AG04449 (cell line): ENCODE measurements at regions not wholly inside any gene's neighbourhood (a gene's known extent, or its start where the extent isn't known, plus 50 kb on each side); places are given as distances from the start of the nearest gene placed in this dataset.

Experiments
- CTCF ChIA-PET: fragments of 350-600 bp; formaldehyde crosslinking; extraction: SDS; loops from one replicate; lab custom pipeline; 2021; ENCODE audit warnings: antibody characterized with exemption; lab: Yijun Ruan, JAX
- POLR2A ChIA-PET: fragments of 400-600, 350-600 bp; formaldehyde crosslinking; extraction: SDS; loops from one replicate; lab custom pipeline; 2020; ENCODE audit warnings: antibody characterized with exemption, inconsistent platforms; lab: Yijun Ruan, JAX
- DNase-seq: peaks from one replicate; pipeline ENCODE4 v3.0.0-alpha.2; 2010; ENCODE audit warnings: low read depth, low spot score
- H3K4me3 ChIP-seq: 2 replicates; pipeline ENCODE4 v1.5.1; 2011; ENCODE audit warnings: low read depth, mild to moderate bottlenecking, control low read depth, low read length
- TF ChIP-seq, protein P1 (sequence below): IDR thresholded peaks from one replicate; pipeline ENCODE4 v1.5.1; 2011; ENCODE audit warnings: mild to moderate bottlenecking, moderate library complexity, low read length, control low read depth, inconsistent platforms; ENCODE audit not compliant: insufficient read depth; ENCODE audit errors: missing control alignments

DNA sequence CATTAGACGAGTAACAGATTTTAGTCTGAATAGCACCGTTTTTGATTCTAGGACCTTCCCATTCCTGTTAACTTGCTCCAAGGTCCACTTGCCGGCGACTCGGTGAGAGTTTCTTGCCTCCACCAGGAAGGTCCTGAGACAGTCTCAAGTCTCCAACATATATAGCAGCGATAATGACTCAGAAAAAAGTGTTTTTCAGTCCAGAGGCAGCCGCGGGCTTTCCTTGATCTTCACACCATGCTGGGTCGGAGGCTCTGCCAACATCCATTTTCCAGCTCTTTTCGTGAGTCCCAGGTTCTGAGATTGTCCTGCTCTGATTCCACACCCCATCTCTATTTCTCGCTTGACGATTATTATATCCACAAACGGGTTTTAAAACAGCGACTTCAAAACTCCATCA is 170.5 kb downstream of the GPX5 start:
- ChIA-PET CTCF (interaction anchor here (1.8 kb wide), 1 partner anchor 11 kb away, joined by 4 read pairs; no protein-coding TSS in a partner anchor), POLR2A (no interaction called here)
- H3K4me3 ChIP-seq, result no peak overlapping the region
- TF ChIP-seq, protein P1, sequence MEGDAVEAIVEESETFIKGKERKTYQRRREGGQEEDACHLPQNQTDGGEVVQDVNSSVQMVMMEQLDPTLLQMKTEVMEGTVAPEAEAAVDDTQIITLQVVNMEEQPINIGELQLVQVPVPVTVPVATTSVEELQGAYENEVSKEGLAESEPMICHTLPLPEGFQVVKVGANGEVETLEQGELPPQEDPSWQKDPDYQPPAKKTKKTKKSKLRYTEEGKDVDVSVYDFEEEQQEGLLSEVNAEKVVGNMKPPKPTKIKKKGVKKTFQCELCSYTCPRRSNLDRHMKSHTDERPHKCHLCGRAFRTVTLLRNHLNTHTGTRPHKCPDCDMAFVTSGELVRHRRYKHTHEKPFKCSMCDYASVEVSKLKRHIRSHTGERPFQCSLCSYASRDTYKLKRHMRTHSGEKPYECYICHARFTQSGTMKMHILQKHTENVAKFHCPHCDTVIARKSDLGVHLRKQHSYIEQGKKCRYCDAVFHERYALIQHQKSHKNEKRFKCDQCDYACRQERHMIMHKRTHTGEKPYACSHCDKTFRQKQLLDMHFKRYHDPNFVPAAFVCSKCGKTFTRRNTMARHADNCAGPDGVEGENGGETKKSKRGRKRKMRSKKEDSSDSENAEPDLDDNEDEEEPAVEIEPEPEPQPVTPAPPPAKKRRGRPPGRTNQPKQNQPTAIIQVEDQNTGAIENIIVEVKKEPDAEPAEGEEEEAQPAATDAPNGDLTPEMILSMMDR, result no peak
- no peak for DNase-seq

DNA sequence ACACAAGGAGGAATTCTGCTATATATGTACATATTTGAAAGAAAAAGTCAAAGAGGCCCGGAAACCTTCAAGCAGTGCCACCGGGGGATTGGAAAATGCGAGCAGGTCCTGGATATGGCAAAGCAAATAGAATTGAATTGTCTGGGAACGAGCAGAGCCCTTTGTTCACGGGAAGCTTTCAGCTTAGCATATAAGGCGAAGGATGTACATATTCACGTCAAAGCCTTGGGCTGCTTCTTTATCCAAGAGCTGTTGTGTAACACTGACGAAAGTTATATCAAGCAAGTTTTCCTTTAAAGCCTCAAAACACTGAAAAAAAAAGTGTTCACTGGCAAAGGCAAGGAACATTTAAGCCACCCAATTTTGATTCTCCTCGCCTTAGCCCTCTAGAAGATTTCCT is 171.0 kb downstream of the GPX5 start:
- CTCF ChIA-PET, result interaction anchor here (1.8 kb wide), 1 partner anchor 12 kb away, joined by 4 read pairs; no protein-coding TSS in a partner anchor
- no peak overlapping the region for H3K4me3 ChIP-seq
- TF ChIP-seq, protein P1, result no peak
- POLR2A ChIA-PET, result no interaction called here
- DNase-seq, result no peak

DNA sequence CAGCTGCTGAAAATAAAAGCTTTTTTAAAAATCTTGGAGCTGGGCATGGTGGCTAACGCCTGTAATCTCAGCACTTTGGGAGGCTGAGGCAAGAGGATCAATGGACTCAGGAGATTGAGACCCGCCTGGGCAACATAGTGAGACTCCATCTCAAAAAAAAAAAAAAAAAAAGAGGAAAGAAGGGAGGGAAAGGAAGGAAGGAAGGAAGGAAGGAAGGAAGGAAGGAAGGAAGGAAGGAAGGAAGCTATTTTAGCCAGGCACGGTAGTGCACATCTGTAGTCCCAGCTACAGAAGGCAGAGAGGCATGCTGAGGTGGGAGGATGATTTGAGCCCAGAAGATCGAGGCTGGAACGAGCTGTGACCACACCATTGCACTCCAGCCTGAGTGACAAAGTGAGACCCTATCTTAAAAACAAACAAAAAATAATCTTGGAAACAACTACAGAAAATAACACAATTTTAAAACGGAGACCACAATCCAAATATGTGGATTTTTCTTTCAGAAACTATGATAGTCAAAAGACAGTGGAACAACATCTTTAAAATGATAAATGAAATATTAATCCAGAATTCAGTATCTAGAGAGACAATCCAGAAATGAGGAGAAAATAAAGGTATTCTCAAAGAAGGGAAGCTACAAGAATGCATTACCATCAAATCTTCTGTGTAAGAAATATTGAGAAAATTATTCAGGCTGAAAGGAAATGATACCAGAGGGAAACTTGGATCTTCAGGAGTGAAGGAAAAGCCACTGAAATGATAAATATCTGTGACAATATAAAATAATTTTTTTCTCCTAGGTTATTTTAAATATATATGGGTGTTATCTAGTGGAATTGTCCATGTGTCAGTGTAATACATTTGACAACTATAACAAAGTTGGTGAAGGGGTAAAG is 182.0 kb downstream of the GPX5 start:
- ChIA-PET POLR2A (no interaction called here), CTCF (no interaction called here)
- no peak for DNase-seq
- H3K4me3 ChIP-seq, result no peak overlapping the region
- TF ChIP-seq, protein P1, result no peak

DNA sequence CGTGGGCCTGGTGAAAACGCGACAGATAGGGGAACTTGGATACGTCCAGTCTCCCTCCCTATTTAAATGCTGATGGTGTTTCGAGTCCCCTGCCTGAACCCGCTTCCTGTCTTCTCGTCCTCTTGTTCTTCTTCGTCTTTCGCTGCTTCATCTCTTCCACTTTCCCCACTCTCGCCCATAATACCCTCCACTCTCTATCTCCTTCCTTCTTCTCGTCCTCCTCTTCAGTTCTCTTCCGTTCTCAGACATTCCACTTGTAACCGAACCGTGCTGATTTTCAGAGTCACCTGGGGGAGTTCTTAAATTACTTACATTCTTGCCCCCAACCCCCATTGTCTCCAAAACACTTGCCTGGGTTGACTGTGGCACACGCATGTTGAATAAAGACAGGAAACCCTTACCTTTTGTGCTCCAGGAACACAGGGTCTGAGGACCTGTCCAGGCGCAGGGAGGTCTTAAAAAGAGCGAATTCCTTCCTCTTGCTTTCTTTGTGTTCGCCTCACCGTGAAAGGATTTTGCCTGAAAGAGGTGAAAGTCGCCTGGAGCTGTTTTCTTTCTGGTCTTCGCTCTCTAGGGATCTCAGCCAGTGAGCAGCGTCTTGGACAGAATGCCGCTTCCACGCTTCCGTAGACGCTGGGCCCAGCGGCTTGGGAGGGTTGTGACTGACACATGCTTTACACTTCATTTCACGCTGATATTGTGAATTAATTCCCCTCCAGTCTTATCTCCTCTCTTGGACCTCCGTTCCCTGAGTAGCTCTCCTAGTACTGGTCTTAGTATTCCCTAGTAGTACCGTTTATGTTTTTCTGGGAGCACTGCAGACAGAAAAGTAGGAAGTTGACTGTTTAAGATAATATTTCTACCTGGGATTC is 184.0 kb downstream of the GPX5 start:
- POLR2A ChIA-PET, result no interaction called here
- peak overlapping the region; percentile 41 for H3K4me3 ChIP-seq
- TF ChIP-seq, protein P1, result no peak
- CTCF ChIA-PET, result no interaction called here
- no peak for DNase-seq

DNA sequence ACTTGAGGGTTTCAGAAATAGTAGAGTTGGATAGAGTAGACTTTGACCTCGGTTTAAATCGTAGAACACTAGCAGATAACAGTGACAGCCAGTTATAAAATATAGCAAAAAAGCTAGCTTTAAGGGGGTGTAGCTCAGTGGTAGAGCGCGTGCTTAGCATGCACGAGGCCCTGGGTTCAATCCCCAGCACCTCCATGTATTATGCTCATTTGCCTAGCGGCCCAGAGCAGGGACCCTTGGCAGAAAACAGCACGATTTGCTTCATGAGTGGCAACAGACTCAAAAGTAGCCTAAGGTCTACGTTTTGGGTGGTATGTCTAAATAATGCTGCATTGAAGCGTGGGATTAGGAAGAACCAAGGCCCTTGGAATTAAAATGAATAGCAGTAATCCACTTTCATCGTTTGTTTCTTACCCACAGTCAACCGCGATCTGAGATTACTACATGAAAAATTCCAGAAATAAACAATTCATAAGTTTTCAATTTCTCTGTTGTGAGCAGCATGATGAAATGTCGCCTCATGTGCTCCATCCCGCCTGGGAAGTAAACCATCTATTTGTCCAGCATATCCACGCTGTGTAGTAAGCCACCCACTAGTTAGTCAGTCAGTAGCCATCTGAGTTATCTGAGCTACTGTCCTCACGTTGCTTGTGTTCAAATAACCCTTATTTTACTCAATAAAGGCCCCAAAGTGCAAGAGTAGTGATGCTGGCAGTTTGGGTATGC is 184.9 kb downstream of the GPX5 start:
- DNase-seq, result no peak
- CTCF ChIA-PET, result no interaction called here
- H3K4me3 ChIP-seq, result no peak overlapping the region
- TF ChIP-seq, protein P1, result no peak
- POLR2A ChIA-PET, result no interaction called here

DNA sequence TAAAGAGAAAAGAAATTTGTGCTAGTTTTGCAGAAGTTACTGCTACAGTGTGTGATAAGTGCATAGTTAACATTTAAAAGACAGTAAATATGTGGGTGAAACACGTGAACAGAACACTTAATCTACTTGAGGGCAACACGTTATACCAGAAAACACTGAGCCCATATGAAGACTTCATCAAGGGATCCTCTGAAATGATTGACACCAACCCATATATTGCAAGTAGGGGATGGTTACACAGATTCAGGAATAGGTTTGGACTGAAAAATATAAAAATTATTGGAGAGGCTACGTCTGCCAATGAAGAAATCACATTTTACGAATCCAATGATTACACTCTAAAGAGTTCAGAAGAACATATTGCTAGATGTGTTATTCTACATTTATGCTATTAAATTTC is 185.6 kb downstream of the GPX5 start:
- TF ChIP-seq, protein P1, result no peak
- H3K4me3 ChIP-seq, result no peak overlapping the region
- ChIA-PET CTCF (no interaction called here), POLR2A (no interaction called here)
- no peak for DNase-seq
